DOHH2 (cell line): ENCODE measurements at regions not wholly inside any gene's neighbourhood (a gene's known extent, or its start where the extent isn't known, plus 50 kb on each side); places are given as distances from the start of the nearest gene placed in this dataset.

Experiments used
- H3F3A ChIP-seq: fragments of 200-600 bp; sonication (generic), shearing (Covaris generic); 2 replicates; pipeline ENCODE4 v1.6.0; 2016; ENCODE audit warnings: antibody characterized with exemption, mild to moderate bottlenecking; ENCODE audit not compliant: control insufficient read depth, insufficient read depth
- H3K27ac ChIP-seq: fragments of 200-600 bp; sonication (generic); 2 replicates; pipeline ENCODE4 v1.5.1; 2014; ENCODE audit warnings: low read depth, mild to moderate bottlenecking, low read length, moderate library complexity
- H3K27me3 ChIP-seq: fragments of 200-600 bp; sonication (generic); 2 replicates; pipeline ENCODE4 v1.6.1; 2014; ENCODE audit warnings: mild to moderate bottlenecking, low read length, mixed read lengths; ENCODE audit not compliant: control insufficient read depth
- H3K36me3 ChIP-seq: fragments of 200-600 bp; sonication (generic); 2 replicates; pipeline ENCODE4 v1.6.1; 2014; ENCODE audit warnings: mild to moderate bottlenecking, low read length, moderate library complexity, mixed read lengths; ENCODE audit not compliant: control insufficient read depth
- H3K4me1 ChIP-seq: fragments of 200-600 bp; sonication (generic); 2 replicates; pipeline ENCODE4 v1.6.1; 2014; ENCODE audit warnings: mild to moderate bottlenecking, low read length, mixed read lengths; ENCODE audit not compliant: control insufficient read depth
- H3K4me2 ChIP-seq: fragments of 200-600 bp; sonication (generic); 2 replicates; pipeline ENCODE4 v1.6.0; 2014; ENCODE audit warnings: mild to moderate bottlenecking, low read length, moderate library complexity
- H3K4me3 ChIP-seq: fragments of 200-600 bp; sonication (generic); 2 replicates; pipeline ENCODE4 v1.5.1; 2014; ENCODE audit warnings: mild to moderate bottlenecking, low read length, mixed read lengths
- H3K79me2 ChIP-seq: fragments of 200-600 bp; sonication (generic); 2 replicates; pipeline ENCODE4 v1.6.1; 2014; ENCODE audit warnings: mild to moderate bottlenecking, low read length, mixed read lengths; ENCODE audit not compliant: control insufficient read depth
- H3K9me2 ChIP-seq: fragments of 200-600 bp; sonication (generic); replicated peaks from 2 replicates; pipeline ENCODE4 v1.6.1; 2014; ENCODE audit warnings: mild to moderate bottlenecking, low read length, mixed read lengths; ENCODE audit not compliant: control insufficient read depth
- H3K9me3 ChIP-seq: fragments of 200-600 bp; sonication (generic); 2 replicates; pipeline ENCODE4 v1.6.1; 2014; ENCODE audit warnings: antibody characterized with exemption, low read length, mixed read lengths; ENCODE audit not compliant: control insufficient read depth, insufficient read depth
- H4K20me1 ChIP-seq: fragments of 200-600 bp; sonication (generic); 2 replicates; pipeline ENCODE4 v1.6.0; 2014; ENCODE audit warnings: low read depth, mild to moderate bottlenecking, antibody characterized with exemption, low read length, moderate library complexity; ENCODE audit not compliant: control insufficient read depth, insufficient read depth
- CTCF ChIP-seq: fragments of 200-600 bp; sonication (generic); IDR thresholded peaks from one replicate; pipeline ENCODE4 v1.5.1; 2014; ENCODE audit warnings: antibody characterized with exemption, mild to moderate bottlenecking, low read depth, low read length; ENCODE audit not compliant: poor library complexity, severe bottlenecking
- EZH2phosphoT487 ChIP-seq: fragments of 200-600 bp; sonication (generic); IDR thresholded peaks from 2 replicates; pipeline ENCODE4 v1.6.1; 2017; ENCODE audit warnings: borderline replicate concordance, mild to moderate bottlenecking, antibody characterized with exemption, low read length, moderate library complexity, mixed read lengths

- H3K36me3 ChIP-seq = no peaks in the 10 kb centered on the region
- H3K79me2 ChIP-seq = no peaks in the 10 kb centered on the region
- no peak overlapping the region for H3K4me2 ChIP-seq
- no peak overlapping the region for H3K27ac ChIP-seq
- H3F3A ChIP-seq = no peaks in the 10 kb centered on the region
- TF ChIP-seq CTCF = no peak
- TF ChIP-seq EZH2phosphoT487 = no peak
- H4K20me1 ChIP-seq = no peaks in the 10 kb centered on the region
- H3K9me2 ChIP-seq = no peaks in the 10 kb centered on the region
- H3K9me3 ChIP-seq = no peaks in the 10 kb centered on the region
- no peak overlapping the region for H3K4me3 ChIP-seq
- H3K4me1 ChIP-seq = no peaks in the 10 kb centered on the region
- no peaks in the 10 kb centered on the region for H3K27me3 ChIP-seq
Observed at GRCh38 chr2:239690651-239691631, 290.1 kb upstream of the HDAC4 start.

GRCh38 chr2:239689985-239690384 lies 289.2 kb upstream of the HDAC4 start:
- no peaks in the 10 kb centered on the region for H3K27me3 ChIP-seq
- no peaks in the 10 kb centered on the region for H4K20me1 ChIP-seq
- no peaks in the 10 kb centered on the region for H3K79me2 ChIP-seq
- no peaks in the 10 kb centered on the region for H3K9me3 ChIP-seq
- no peak for TF ChIP-seq EZH2phosphoT487
- TF ChIP-seq CTCF = no peak
- no peak overlapping the region for H3K4me2 ChIP-seq
- no peaks in the 10 kb centered on the region for H3K36me3 ChIP-seq
- no peak overlapping the region for H3K27ac ChIP-seq
- H3F3A ChIP-seq = no peaks in the 10 kb centered on the region
- no peaks in the 10 kb centered on the region for H3K9me2 ChIP-seq
- no peak overlapping the region for H3K4me3 ChIP-seq
- no peaks in the 10 kb centered on the region for H3K4me1 ChIP-seq

- Histone ChIP-seq H3K4me3 (no peak overlapping the region), H3K27me3 (no peaks in the 10 kb centered on the region), H3K27ac (no peak overlapping the region), H3K9me3 (no peaks in the 10 kb centered on the region), H3K9me2 (no peaks in the 10 kb centered on the region), H3K36me3 (no peaks in the 10 kb centered on the region), H3K4me2 (no peak overlapping the region), H3F3A (no peaks in the 10 kb centered on the region), H3K79me2 (no peaks in the 10 kb centered on the region), H3K4me1 (no peaks in the 10 kb centered on the region), H4K20me1 (no peaks in the 10 kb centered on the region)
- no peak for TF ChIP-seq CTCF
- no peak for TF ChIP-seq EZH2phosphoT487
Observed at GRCh38 chr2:239689410-239689809, 288.6 kb upstream of the HDAC4 start.
